ENCODE measurements at regions not wholly inside any gene's neighbourhood (a gene's known extent, or its start where the extent isn't known, plus 50 kb on each side); places are given as distances from the start of the nearest gene placed in this dataset.
A peak's percentile ranks its signal among the peaks of the same experiment; 100 is the strongest.

GRCh38 chr13:73731564-73731963, 402.6 kb downstream of the KLF12 start:
- DNase-seq (ENCODE audit: insufficient read length, low spot score) (no peak), FAIRE-seq (no peak)
- TF ChIP-seq CTCF (IDR thresholded peaks at IDR 0.05; ENCODE audit: insufficient read depth, missing control alignments), result no peak

GRCh38 chr13:73730014-73730413, 404.2 kb downstream of the KLF12 start:
- FAIRE-seq, result no peak
- TF ChIP-seq CTCF (IDR thresholded peaks at IDR 0.05; ENCODE audit: insufficient read depth, missing control alignments), result no peak
- no peak for DNase-seq (ENCODE audit: insufficient read length, low spot score)

- no peak for DNase-seq (ENCODE audit: insufficient read length, low spot score)
- no peak for FAIRE-seq
Observed at GRCh38 chr13:73729046-73729445, 405.2 kb downstream of the KLF12 start.

GRCh38 chr13:73722120-73722519, 412.1 kb downstream of the KLF12 start:
- FAIRE-seq, result no peak
- peak; percentile 54 for TF ChIP-seq CTCF (IDR thresholded peaks at IDR 0.05; ENCODE audit: insufficient read depth, missing control alignments)
- no peak for DNase-seq (ENCODE audit: insufficient read length, low spot score)

More at GRCh38 chr13:73729046-73729445, 405.2 kb downstream of the KLF12 start:
- TF ChIP-seq CTCF (IDR thresholded peaks at IDR 0.05; ENCODE audit: insufficient read depth, missing control alignments), result no peak

GRCh38 chr13:73721571-73721970, 412.6 kb downstream of the KLF12 start:
- no peak for FAIRE-seq

GRCh38 chr13:73720216-73720840, 413.9 kb downstream of the KLF12 start:
- no peak for TF ChIP-seq CTCF (IDR thresholded peaks at IDR 0.05; ENCODE audit: insufficient read depth, missing control alignments)
- FAIRE-seq, result no peak
- DNase-seq (ENCODE audit: insufficient read length, low spot score), result no peak

More at GRCh38 chr13:73721571-73721970, 412.6 kb downstream of the KLF12 start:
- DNase-seq (ENCODE audit: insufficient read length, low spot score), result no peak
- TF ChIP-seq CTCF (IDR thresholded peaks at IDR 0.05; ENCODE audit: insufficient read depth, missing control alignments), result no peak

- FAIRE-seq (no peak), DNase-seq (ENCODE audit: insufficient read length, low spot score) (no peak)
- no peak for TF ChIP-seq CTCF (IDR thresholded peaks at IDR 0.05; ENCODE audit: insufficient read depth, missing control alignments)
Observed at GRCh38 chr13:73718246-73718645, 416.0 kb downstream of the KLF12 start.

Measured in D721Med (cell line).